ENCODE measurements at regions not wholly inside any gene's neighbourhood (a gene's known extent, or its start where the extent isn't known, plus 50 kb on each side); places are given as distances from the start of the nearest gene placed in this dataset.
"Not testable (repeated sequence)": the region's sequence is repeated elsewhere in the genome, so short reads cannot be mapped to it uniquely, and the experiment has no call there.

GRCh38 chr15:35937380-35937779 is 391.4 kb upstream of the DPH6 start:
- DNase-seq: no peak

GRCh38 chr15:35944945-35945585 is 399.1 kb upstream of the DPH6 start:
- no peak for DNase-seq

GRCh38 chr15:35953424-35953823 is 407.5 kb upstream of the DPH6 start:
- no peak for DNase-seq

GRCh38 chr15:35956056-35956455 is 410.1 kb upstream of the DPH6 start:
- DNase-seq: no peak

GRCh38 chr15:35958021-35958420 is 412.1 kb upstream of the DPH6 start:
- DNase-seq: no peak

- no peak for DNase-seq
Measured at GRCh38 chr15:35958975-35959374, 413.0 kb upstream of the DPH6 start.

GRCh38 chr15:35963326-35963725 is 417.4 kb upstream of the DPH6 start:
- DNase-seq: no peak

GRCh38 chr15:35966781-35967180 is 420.8 kb upstream of the DPH6 start:
- DNase-seq: no peak

- DNase-seq: not testable (repeated sequence)
Measured at GRCh38 chr15:35967968-35968367, 422.0 kb upstream of the DPH6 start.

- no peak for DNase-seq
Measured at GRCh38 chr15:35973029-35973428, 427.1 kb upstream of the DPH6 start.

GRCh38 chr15:35974052-35974451 is 428.1 kb upstream of the DPH6 start:
- no peak for DNase-seq

- DNase-seq: no peak
Measured at GRCh38 chr15:35975941-35976340, 430.0 kb upstream of the DPH6 start.

GRCh38 chr15:35979608-35980007 is 433.6 kb upstream of the DPH6 start:
- DNase-seq: no peak

- no peak for DNase-seq
Measured at GRCh38 chr15:35980719-35981118, 434.8 kb upstream of the DPH6 start.

- no peak for DNase-seq
Measured at GRCh38 chr15:35986191-35986721, 440.3 kb upstream of the DPH6 start.

- no peak for DNase-seq
Measured at GRCh38 chr15:35987056-35987455, 441.1 kb upstream of the DPH6 start.

- no peak for DNase-seq
Measured at GRCh38 chr15:35991386-35991785, 445.4 kb upstream of the DPH6 start.

GRCh38 chr15:35992791-35993190 is 446.8 kb upstream of the DPH6 start:
- DNase-seq: no peak

GRCh38 chr15:35993196-35993595 is 447.2 kb upstream of the DPH6 start:
- no peak for DNase-seq

GRCh38 chr15:35994876-35995275 is 448.9 kb upstream of the DPH6 start:
- DNase-seq: no peak

GRCh38 chr15:35998663-35999602 is 453.0 kb upstream of the DPH6 start:
- no peak for DNase-seq

- no peak for DNase-seq
Measured at GRCh38 chr15:36004891-36005490, 459.0 kb upstream of the DPH6 start.

GRCh38 chr15:36005542-36005941 is 459.6 kb upstream of the DPH6 start:
- DNase-seq: no peak

GRCh38 chr15:36007699-36008098 is 461.7 kb upstream of the DPH6 start:
- DNase-seq: no peak
